Esophagus squamous epithelium (tissue), 4 donors: ENCODE measurements at regions not wholly inside any gene's neighbourhood (a gene's known extent, or its start where the extent isn't known, plus 50 kb on each side); places are given as distances from the start of the nearest gene placed in this dataset.

Experiments
- CTCF ChIP-seq, 6 experiments: fragments of 450-650 bp in 4 of 6; fragments of 200-600 bp in 2 of 6; sonication (generic) in 2 of 6; IDR thresholded peaks; one replicate each; pipeline ENCODE4 v1.5.1; 2016 to 2019; ENCODE audit warnings: antibody characterized with exemption in 6 of 6, mild to moderate bottlenecking in 4 of 6, moderate library complexity in 4 of 6
- POLR2A ChIP-seq, 4 donors: fragments of 450-650 bp; IDR thresholded peaks; one replicate each; pipeline ENCODE4 v1.6.1; 2017; ENCODE audit warnings: antibody characterized with exemption in 4 of 4, mild to moderate bottlenecking in 4 of 4, moderate library complexity in 3 of 4

GRCh38 chr15:59792359-59792758 lies 103.2 kb upstream of the BNIP2 start:
- no peak for TF ChIP-seq POLR2A (IDR thresholded peaks at IDR 0.05)
- TF ChIP-seq CTCF (IDR thresholded peaks at IDR 0.05), result no peak
